ENCODE measurements at regions not wholly inside any gene's neighbourhood (a gene's known extent, or its start where the extent isn't known, plus 50 kb on each side); places are given as distances from the start of the nearest gene placed in this dataset.

- TF ChIP-seq CTCF (IDR thresholded peaks at IDR 0.05): no peak
- Histone ChIP-seq H3K27me3 (ENCODE audit: control insufficient read depth, insufficient read depth, low read length) (no peaks in the 10 kb centered on the region), H3K4me2 (ENCODE audit: low read length) (no peak overlapping the region), H3K79me2 (no peaks in the 10 kb centered on the region), H2AFZ (no peak overlapping the region), H3K36me3 (ENCODE audit: control insufficient read depth, insufficient read depth, low read length) (no peaks in the 10 kb centered on the region), H3K9me3 (ENCODE audit: control insufficient read depth, low read length) (no peaks in the 10 kb centered on the region), H3K4me3 (ENCODE audit: low read depth, low read length) (no peak overlapping the region), H3K4me1 (no peaks in the 10 kb centered on the region), H3K27ac (no peak overlapping the region), H3K9ac (no peak overlapping the region)
These were observed 107.4 kb upstream of the CRHR1 start for GRCh38 chr17:45676695-45677094.

GRCh38 chr17:45677770-45678169, 106.3 kb upstream of the CRHR1 start:
- H2AFZ ChIP-seq: no peak overlapping the region
- H3K36me3 ChIP-seq (ENCODE audit: control insufficient read depth, insufficient read depth, low read length): no peaks in the 10 kb centered on the region
- no peaks in the 10 kb centered on the region for H3K4me1 ChIP-seq
- H3K27me3 ChIP-seq (ENCODE audit: control insufficient read depth, insufficient read depth, low read length): no peaks in the 10 kb centered on the region
- no peak for TF ChIP-seq CTCF (IDR thresholded peaks at IDR 0.05)
- H3K27ac ChIP-seq: no peak overlapping the region
- H3K4me3 ChIP-seq (ENCODE audit: low read depth, low read length): no peak overlapping the region
- H3K4me2 ChIP-seq (ENCODE audit: low read length): no peak overlapping the region
- H3K9me3 ChIP-seq (ENCODE audit: control insufficient read depth, low read length): no peaks in the 10 kb centered on the region
- H3K79me2 ChIP-seq: no peaks in the 10 kb centered on the region
- no peak overlapping the region for H3K9ac ChIP-seq

- TF ChIP-seq CTCF (IDR thresholded peaks at IDR 0.05): no peak
- Histone ChIP-seq H3K27me3 (ENCODE audit: control insufficient read depth, insufficient read depth, low read length) (no peaks in the 10 kb centered on the region), H3K9me3 (ENCODE audit: control insufficient read depth, low read length) (no peaks in the 10 kb centered on the region), H3K4me2 (ENCODE audit: low read length) (no peak overlapping the region), H3K4me3 (ENCODE audit: low read depth, low read length) (no peak overlapping the region), H3K4me1 (no peaks in the 10 kb centered on the region), H3K79me2 (no peaks in the 10 kb centered on the region), H3K9ac (no peak overlapping the region), H3K36me3 (ENCODE audit: control insufficient read depth, insufficient read depth, low read length) (no peaks in the 10 kb centered on the region), H3K27ac (no peak overlapping the region), H2AFZ (no peak overlapping the region)
These were observed 104.7 kb upstream of the CRHR1 start for GRCh38 chr17:45679426-45679825.

- H3K4me3 ChIP-seq (ENCODE audit: low read depth, low read length): no peak overlapping the region
- H3K9ac ChIP-seq: no peak overlapping the region
- no peaks in the 10 kb centered on the region for H3K9me3 ChIP-seq (ENCODE audit: control insufficient read depth, low read length)
- no peak overlapping the region for H3K4me2 ChIP-seq (ENCODE audit: low read length)
- H3K36me3 ChIP-seq (ENCODE audit: control insufficient read depth, insufficient read depth, low read length): no peaks in the 10 kb centered on the region
- no peak overlapping the region for H2AFZ ChIP-seq
- no peak overlapping the region for H3K27ac ChIP-seq
- no peaks in the 10 kb centered on the region for H3K4me1 ChIP-seq
- no peak for TF ChIP-seq CTCF (IDR thresholded peaks at IDR 0.05)
- H3K79me2 ChIP-seq: no peaks in the 10 kb centered on the region
- no peaks in the 10 kb centered on the region for H3K27me3 ChIP-seq (ENCODE audit: control insufficient read depth, insufficient read depth, low read length)
These were observed 103.8 kb upstream of the CRHR1 start for GRCh38 chr17:45680360-45680759.

- TF ChIP-seq CTCF (IDR thresholded peaks at IDR 0.05): no peak
- Histone ChIP-seq H3K9me3 (ENCODE audit: control insufficient read depth, low read length) (no peaks in the 10 kb centered on the region), H3K36me3 (ENCODE audit: control insufficient read depth, insufficient read depth, low read length) (no peaks in the 10 kb centered on the region), H3K79me2 (no peaks in the 10 kb centered on the region), H3K4me2 (ENCODE audit: low read length) (no peak overlapping the region), H2AFZ (no peak overlapping the region), H3K4me1 (no peaks in the 10 kb centered on the region), H3K27me3 (ENCODE audit: control insufficient read depth, insufficient read depth, low read length) (no peaks in the 10 kb centered on the region), H3K4me3 (ENCODE audit: low read depth, low read length) (no peak overlapping the region), H3K9ac (no peak overlapping the region), H3K27ac (no peak overlapping the region)
These were observed 102.4 kb upstream of the CRHR1 start for GRCh38 chr17:45681706-45682105.
